Left kidney (tissue), 1 donor: ENCODE measurements at regions not wholly inside any gene's neighbourhood (a gene's known extent, or its start where the extent isn't known, plus 50 kb on each side); places are given as distances from the start of the nearest gene placed in this dataset.

Source experiments
- DNase-seq: peaks from one replicate; pipeline ENCODE4 v3.0.0-alpha.2; 2013

DNA sequence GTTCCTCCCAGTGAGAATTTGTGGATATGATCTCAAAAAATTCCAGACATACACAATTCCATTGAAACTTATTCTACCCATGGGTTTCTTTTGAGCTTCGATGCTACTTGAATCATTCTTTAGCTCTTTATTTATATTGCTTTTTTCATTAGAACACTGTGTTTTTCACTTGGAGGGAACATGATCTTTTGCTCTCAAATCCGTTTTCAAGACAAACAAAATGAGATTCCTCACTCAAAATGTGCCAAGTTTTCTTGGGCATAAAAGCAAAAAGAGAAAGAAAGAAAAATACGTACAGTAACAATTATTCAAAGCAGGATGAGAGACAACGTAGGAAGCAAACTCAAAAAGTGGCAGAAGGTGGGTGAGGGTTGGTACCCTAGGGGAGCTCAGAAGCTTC is 118.8 kb upstream of the PDZRN3 start:
- no peak for DNase-seq

GRCh38 chr3:73739791-73740453 is 115.2 kb upstream of the PDZRN3 start:
- DNase-seq, result no peak

DNA sequence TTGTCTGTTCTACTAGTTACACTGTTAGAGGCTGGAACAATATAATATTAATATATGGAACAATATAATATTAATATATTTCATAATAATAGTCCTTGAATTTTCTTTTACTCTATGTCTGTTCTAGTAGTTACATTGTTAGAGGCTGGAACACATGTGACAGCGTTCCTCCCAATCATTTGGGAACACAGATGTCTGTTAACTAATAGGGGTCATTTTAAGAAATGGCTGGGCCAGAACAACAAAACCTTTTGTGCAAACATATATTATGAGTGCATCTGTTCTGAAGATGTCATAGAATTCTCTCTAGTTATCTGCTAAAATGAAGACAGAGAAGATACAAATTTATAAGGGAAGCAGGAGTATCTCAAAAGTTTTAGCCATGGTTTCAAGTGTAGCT is 114.0 kb upstream of the PDZRN3 start:
- no peak for DNase-seq

DNA sequence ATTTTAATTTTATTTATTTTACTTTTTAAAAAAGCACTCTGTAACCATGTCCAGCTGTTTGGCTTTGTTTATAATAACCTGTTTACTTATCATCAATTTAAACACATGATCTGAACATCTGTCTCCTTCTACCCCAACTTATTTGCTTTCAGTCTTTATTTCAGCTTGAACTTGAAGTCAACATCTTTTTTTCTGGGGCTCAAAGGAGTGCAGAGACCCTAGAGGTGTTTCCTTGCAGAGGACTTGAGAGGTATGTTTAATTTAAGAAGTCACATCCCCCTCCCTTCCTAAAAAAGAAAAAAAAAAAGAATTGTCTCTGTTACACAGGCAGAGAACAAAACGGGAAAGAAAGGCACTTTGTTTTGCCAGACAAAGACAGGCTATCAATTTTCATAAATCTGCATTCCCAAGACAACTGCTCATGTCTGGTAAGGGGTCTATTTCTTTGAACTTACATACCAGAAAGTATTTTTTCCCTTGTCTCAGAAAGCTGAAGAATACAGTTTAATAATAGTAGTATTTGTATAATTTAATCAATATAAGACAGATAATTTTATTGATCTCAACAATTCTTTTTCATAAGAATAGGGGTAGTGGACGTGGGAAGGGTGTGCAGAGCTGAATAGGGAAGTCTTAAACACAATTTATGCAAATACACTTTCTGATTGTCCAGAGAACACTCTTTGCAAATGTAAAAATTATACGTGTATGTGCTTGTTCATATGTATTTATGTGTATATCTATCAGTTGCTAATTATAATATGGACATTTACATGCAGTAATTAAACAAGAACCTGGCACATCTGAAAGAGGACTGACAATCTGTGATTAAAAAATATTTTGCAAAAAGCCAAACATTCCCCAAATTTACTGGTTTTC is 109.7 kb upstream of the PDZRN3 start:
- no peak for DNase-seq

DNA sequence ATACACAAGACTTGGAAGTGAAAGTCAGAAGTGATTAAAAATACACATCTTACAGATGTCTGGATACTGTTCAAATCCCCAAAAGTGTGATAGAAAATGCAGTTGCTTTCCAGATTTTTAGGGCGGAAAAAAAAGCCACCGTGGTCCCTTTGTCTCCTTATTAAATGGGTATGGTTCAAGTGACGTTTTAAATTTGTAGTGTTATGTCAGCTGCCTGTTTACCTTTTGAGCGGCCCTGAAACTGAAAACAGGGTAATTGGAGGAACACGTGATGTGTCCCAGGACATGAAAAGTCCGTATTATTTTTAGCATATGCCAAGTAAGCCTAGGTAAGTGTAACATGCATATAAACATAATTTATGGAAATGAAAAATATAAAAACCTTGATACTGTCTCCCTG is 109.0 kb upstream of the PDZRN3 start:
- no peak for DNase-seq

DNA sequence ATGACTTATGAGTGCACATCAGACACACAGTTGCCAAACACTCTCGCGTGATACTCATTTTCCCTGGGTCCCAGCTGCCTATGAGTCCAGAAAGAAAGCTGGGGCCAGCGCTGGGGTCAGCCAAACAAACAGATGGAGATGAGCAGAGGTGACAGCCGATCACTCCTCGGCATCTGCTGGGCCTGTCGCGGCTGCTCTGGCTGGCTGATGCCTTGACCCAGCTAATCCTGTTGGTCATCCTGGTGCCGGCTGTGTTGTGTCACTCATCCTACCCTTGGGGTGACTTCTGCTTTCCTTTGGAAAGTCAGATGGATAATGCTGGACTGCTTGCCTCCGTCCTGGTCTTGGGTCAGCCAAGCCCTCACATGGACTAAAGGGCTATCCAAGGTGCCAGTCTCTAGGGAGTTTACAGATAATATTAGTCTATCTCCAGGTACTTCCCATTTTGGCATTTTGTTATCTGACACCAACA is 105.3 kb upstream of the PDZRN3 start:
- DNase-seq, result no peak

DNA sequence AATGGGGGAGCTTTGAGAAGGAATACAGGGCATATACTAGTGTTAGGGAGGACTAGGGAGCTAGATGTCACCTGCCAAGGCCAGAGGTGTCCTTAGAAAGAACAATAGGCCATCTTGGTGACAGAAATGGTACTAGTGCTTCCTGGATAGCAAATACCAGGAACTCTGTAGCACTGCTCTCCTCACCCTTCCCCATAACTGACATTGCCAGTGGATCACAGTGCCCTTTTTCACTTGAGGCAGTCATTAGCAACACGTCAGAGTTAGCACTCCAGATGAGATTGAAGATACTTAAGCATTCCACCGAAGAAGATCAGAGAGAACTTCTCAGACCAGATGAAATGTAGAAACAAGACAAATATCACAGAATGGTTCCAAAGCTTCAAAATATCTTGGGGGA is 103.1 kb upstream of the PDZRN3 start:
- no peak for DNase-seq

- peak; percentile 52 for DNase-seq
These were observed 102.5 kb upstream of the PDZRN3 start for GRCh38 chr3:73727117-73727821.

GRCh38 chr3:73723596-73723995 is 98.9 kb upstream of the PDZRN3 start:
- DNase-seq, result no peak

GRCh38 chr3:73719861-73720260 is 95.1 kb upstream of the PDZRN3 start:
- DNase-seq, result no peak

DNA sequence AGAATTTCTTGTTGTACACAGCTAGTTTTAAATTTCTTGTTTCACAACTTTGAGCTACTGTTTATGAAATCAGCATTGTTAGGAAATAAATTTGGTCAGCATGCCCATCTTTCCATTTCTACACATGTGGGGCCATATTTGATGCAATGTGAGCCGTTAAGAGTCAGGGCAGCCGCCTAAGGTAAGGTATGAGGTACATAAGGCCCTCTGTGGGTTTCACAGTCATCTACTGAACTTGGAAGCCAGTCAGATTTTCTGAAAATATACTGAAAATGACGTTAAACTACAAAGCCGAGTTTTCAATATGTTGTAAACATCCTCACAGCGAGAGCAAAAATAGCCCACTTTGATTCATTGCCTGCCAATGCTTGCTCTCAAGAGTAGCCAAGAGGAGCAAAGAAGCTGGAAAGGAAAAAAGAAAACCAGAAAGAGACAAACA is 94.7 kb upstream of the PDZRN3 start:
- no peak for DNase-seq

GRCh38 chr3:73718326-73719110 is 93.8 kb upstream of the PDZRN3 start:
- no peak for DNase-seq

DNA sequence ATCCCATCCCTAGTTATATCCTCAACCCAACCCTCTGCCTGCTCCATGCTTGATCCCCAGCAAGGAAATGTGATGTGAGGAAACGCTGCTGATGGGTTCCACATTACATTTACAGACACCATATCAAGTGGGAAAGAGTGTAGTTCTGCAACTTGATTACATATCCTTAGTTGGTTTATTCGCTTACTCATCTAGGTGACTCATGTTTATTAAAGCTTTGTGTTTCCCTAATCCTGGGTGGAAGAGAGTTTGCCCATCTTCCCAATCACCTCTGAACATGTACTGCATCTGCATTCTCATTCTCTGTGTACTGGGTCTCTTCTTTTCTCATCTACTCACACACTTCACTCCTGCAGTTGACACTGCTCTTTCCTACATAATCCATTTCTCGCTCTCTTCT is 91.7 kb upstream of the PDZRN3 start:
- no peak for DNase-seq

- DNase-seq, result no peak
These were observed 85.6 kb upstream of the PDZRN3 start for GRCh38 chr3:73710340-73710739.

GRCh38 chr3:73709712-73710111 is 85.0 kb upstream of the PDZRN3 start:
- DNase-seq, result no peak

- no peak for DNase-seq
These were observed 84.2 kb upstream of the PDZRN3 start for GRCh38 chr3:73708956-73709355.

GRCh38 chr3:73707772-73708171 is 83.0 kb upstream of the PDZRN3 start:
- no peak for DNase-seq

- DNase-seq, result no peak
These were observed 82.0 kb upstream of the PDZRN3 start for GRCh38 chr3:73706771-73707170.

DNA sequence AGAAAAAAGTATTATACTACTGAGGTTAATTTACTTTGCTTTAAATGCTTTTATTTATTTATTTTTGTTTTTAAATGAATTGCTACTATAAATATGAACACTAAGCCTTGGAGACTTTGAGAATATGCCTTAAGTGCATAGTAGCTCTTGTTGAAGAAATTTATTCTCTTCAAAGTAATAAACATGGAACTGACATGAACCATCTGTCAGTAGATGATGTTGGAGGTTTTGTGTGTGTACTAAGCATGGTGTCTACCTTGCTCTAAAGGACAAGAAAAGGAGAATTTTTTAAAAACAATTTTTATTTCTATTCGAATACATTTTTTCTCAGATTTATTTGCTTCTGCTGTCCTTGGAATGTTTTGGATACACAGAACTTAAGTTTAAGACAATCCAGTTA is 81.1 kb upstream of the PDZRN3 start:
- no peak for DNase-seq

DNA sequence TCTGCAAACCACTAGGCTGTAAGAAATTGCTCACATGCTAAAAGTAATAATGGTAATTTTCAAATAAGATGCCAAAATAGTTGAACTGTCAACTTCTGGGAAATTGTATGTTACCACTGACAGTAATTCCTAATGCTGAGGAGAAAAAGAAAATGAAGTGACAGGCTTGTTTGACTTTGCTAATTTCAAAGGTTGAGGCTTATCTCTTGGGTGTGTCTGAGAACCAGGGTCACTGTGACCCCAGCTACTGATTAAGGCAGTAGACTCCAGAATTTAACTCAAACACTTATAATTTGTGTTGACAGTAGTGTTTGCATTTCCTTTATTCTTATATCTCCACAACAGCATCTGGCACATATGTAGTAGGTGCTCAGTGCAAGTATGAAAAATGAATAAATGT is 74.6 kb upstream of the PDZRN3 start:
- no peak for DNase-seq

DNA sequence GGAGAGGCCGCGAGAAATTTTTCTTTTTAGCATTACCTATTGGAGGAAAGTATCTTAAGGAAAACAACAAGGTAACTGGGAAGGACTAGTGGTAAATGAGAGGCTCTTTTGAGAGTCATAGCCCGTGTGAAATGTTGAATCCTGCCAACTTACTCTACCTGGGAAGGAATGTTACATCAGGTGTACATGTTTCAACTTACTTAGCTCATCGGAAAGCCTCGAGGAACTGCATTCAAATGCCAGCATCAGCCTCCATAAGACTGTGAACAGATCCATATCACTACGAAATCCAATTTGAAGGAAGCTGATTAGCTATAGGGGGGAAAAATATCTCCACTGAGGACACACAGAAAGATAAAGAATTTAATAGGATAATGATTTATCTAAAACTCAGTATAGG is 72.3 kb upstream of the PDZRN3 start:
- no peak for DNase-seq

- no peak for DNase-seq
These were observed 71.1 kb upstream of the PDZRN3 start for GRCh38 chr3:73695841-73696240.
